IMR-90 (cell line): ENCODE measurements at regions not wholly inside any gene's neighbourhood (a gene's known extent, or its start where the extent isn't known, plus 50 kb on each side); places are given as distances from the start of the nearest gene placed in this dataset.

Source experiments
- ATAC-seq: fragments of 200-7000 bp; cut with Tn5 transposase; 2 replicates; pipeline ENCODE4 v1.9.1; 2020; ENCODE audit warnings: low read depth, mild to moderate bottlenecking, moderate library complexity
- BruUV-seq: library from RNA; stranded (reverse); fragments of 400-500 nt; replicated peaks from 2 replicates; lab custom pipeline; 2021; lab: Mats Ljungman, UMichigan
- CTCF ChIA-PET: fragments of 300-600 bp; formaldehyde crosslinking; extraction: SDS; loops from one replicate; lab custom pipeline; 2021; ENCODE audit warnings: antibody characterized with exemption; lab: Yijun Ruan, JAX
- POLR2A ChIA-PET: fragments of 300-600 bp; sonication (Branson Sonifier 250); formaldehyde crosslinking; loops from one replicate; lab custom pipeline; 2022; ENCODE audit warnings: antibody characterized with exemption; ENCODE audit not compliant: unreplicated experiment; lab: Charles Lee
- DNase-seq: peaks from one replicate; pipeline ENCODE4 v3.0.0; 2013
- H2AFZ ChIP-seq: replicated peaks from 2 replicates; pipeline ENCODE3; 2013; ENCODE audit warnings: low read length, mild to moderate bottlenecking; ENCODE audit not compliant: poor library complexity
- H2AK5ac ChIP-seq: 2 replicates; pipeline ENCODE4 v1.6.1; 2013; ENCODE audit warnings: low read depth, low read length, inconsistent platforms
- H2AK9ac ChIP-seq: replicated peaks from 2 replicates; pipeline ENCODE3; 2013; ENCODE audit warnings: mild to moderate bottlenecking, low read depth, low read length, moderate library complexity; ENCODE audit not compliant: poor library complexity
- H2BK120ac ChIP-seq: 2 replicates; pipeline ENCODE4 v1.6.1; 2013; ENCODE audit warnings: low read depth, low read length, inconsistent platforms
- H2BK15ac ChIP-seq: 3 replicates; pipeline ENCODE4 v1.6.1; 2013; ENCODE audit warnings: low read depth, low read length, inconsistent platforms
- H2BK20ac ChIP-seq: 2 replicates; pipeline ENCODE4 v1.6.1; 2013; ENCODE audit warnings: low read depth, mild to moderate bottlenecking, inconsistent platforms, low read length, moderate library complexity
- H2BK5ac ChIP-seq: 2 replicates; pipeline ENCODE4 v1.6.1; 2013; ENCODE audit warnings: mild to moderate bottlenecking, low read depth, low read length, inconsistent platforms; ENCODE audit not compliant: poor library complexity, severe bottlenecking
- H3K14ac ChIP-seq: replicated peaks from 2 replicates; pipeline ENCODE4 v1.6.1; 2013; ENCODE audit warnings: low read depth, low read length, inconsistent platforms
- H3K18ac ChIP-seq: 2 replicates; pipeline ENCODE4 v1.6.1; 2013; ENCODE audit warnings: low read depth, low read length, control low read depth
- H3K23ac ChIP-seq: 2 replicates; pipeline ENCODE4 v1.6.1; 2013; ENCODE audit warnings: low read depth, low read length, inconsistent platforms
- H3K27ac ChIP-seq: 2 replicates; pipeline ENCODE4 v1.5.1; 2013; ENCODE audit warnings: mild to moderate bottlenecking, control low read depth, low read length; ENCODE audit not compliant: insufficient read depth
- H3K27me3 ChIP-seq: 2 replicates; pipeline ENCODE4 v1.6.1; 2013; ENCODE audit warnings: low read length; ENCODE audit not compliant: control insufficient read depth, insufficient read depth
- H3K36me3 ChIP-seq: 2 replicates; pipeline ENCODE4 v1.6.1; 2013; ENCODE audit warnings: low read length, mixed read lengths; ENCODE audit not compliant: control insufficient read depth, insufficient read depth
- H3K4ac ChIP-seq: 2 replicates; pipeline ENCODE4 v1.6.1; 2013; ENCODE audit warnings: low read depth, low read length, inconsistent platforms
- H3K4me1 ChIP-seq: 2 replicates; pipeline ENCODE4 v1.6.1; 2013; ENCODE audit warnings: low read length, mixed read lengths; ENCODE audit not compliant: control insufficient read depth, insufficient read depth
- H3K4me2 ChIP-seq: 2 replicates; pipeline ENCODE4 v1.6.1; 2013; ENCODE audit warnings: low read depth, mild to moderate bottlenecking, control low read depth, low read length, moderate library complexity
- H3K4me3 ChIP-seq: 2 replicates; pipeline ENCODE4 v1.5.1; 2013; ENCODE audit warnings: low read depth, mild to moderate bottlenecking, control low read depth, low read length, moderate library complexity; ENCODE audit not compliant: insufficient read depth
- H3K56ac ChIP-seq: 2 replicates; pipeline ENCODE4 v1.6.1; 2013; ENCODE audit warnings: low read length, inconsistent platforms; ENCODE audit not compliant: insufficient read depth; ENCODE audit errors: extremely low read depth
- H3K79me1 ChIP-seq, 2 experiments: 2 replicates each; pipeline ENCODE4 v1.6.1; 2013; ENCODE audit warnings: low read length in 2 of 2, inconsistent platforms in 1 of 2, low read depth in 1 of 2
- H3K9ac ChIP-seq: 2 replicates; pipeline ENCODE4 v1.6.1; 2013; ENCODE audit warnings: low read depth, low read length, control low read depth
- H3K9me1 ChIP-seq: 2 replicates; pipeline ENCODE4 v1.6.1; 2013; ENCODE audit warnings: low read length, inconsistent platforms; ENCODE audit not compliant: insufficient read depth
- H3K9me3 ChIP-seq: 2 replicates; pipeline ENCODE4 v1.6.1; 2013; ENCODE audit warnings: low read length; ENCODE audit not compliant: control insufficient read depth, insufficient read depth
- H4K20me1 ChIP-seq: 2 replicates; pipeline ENCODE4 v1.6.1; 2013; ENCODE audit warnings: low read length, inconsistent platforms; ENCODE audit not compliant: insufficient read depth
- H4K5ac ChIP-seq: 2 replicates; pipeline ENCODE4 v1.6.1; 2013; ENCODE audit warnings: mild to moderate bottlenecking, low read depth, low read length, control low read depth
- H4K8ac ChIP-seq, 2 experiments: 2 replicates each; pipeline ENCODE4 v1.6.1; 2013; ENCODE audit warnings: low read depth in 2 of 2, low read length in 2 of 2, control low read depth in 1 of 2, inconsistent platforms in 1 of 2
- H4K91ac ChIP-seq: 2 replicates; pipeline ENCODE4 v1.6.1; 2013; ENCODE audit warnings: low read depth, low read length, inconsistent platforms; ENCODE audit not compliant: insufficient read depth
- BHLHE40 ChIP-seq: fragments of 150-350 bp; IDR thresholded peaks from 2 replicates; pipeline ENCODE4 v1.6.1; 2016; ENCODE audit warnings: mild to moderate bottlenecking, low read depth, low read length
- CEBPB ChIP-seq: IDR thresholded peaks from 2 replicates; pipeline ENCODE4 v1.6.1; 2012; ENCODE audit warnings: low read depth, low read length, improper control_type of control experiment
- CTCF ChIP-seq: conservative IDR thresholded peaks from 2 replicates; pipeline ENCODE4 v1.5.1; 2012; ENCODE audit warnings: mild to moderate bottlenecking, low read depth, low read length, improper control_type of control experiment
- ELK1 ChIP-seq: fragments of 150-350 bp; IDR thresholded peaks from 2 replicates; pipeline ENCODE4 v1.6.1; 2016; ENCODE audit warnings: low read depth, mild to moderate bottlenecking, low read length, moderate library complexity, borderline replicate concordance
- FOS ChIP-seq: fragments of 150-350 bp; IDR thresholded peaks from 2 replicates; pipeline ENCODE4 v1.6.1; 2016; ENCODE audit warnings: low read depth, low read length
- MAFK ChIP-seq: IDR thresholded peaks from 2 replicates; pipeline ENCODE4 v1.6.1; 2012; ENCODE audit warnings: low read depth, low read length, improper control_type of control experiment
- MAZ ChIP-seq: IDR thresholded peaks from 2 replicates; pipeline ENCODE4 v1.6.1; 2012; ENCODE audit warnings: low read depth, mild to moderate bottlenecking, low read length, improper control_type of control experiment, moderate library complexity, borderline replicate concordance
- MXI1 ChIP-seq: IDR thresholded peaks from 2 replicates; pipeline ENCODE4 v1.6.1; 2012; ENCODE audit warnings: low read depth, mild to moderate bottlenecking, low read length, moderate library complexity, borderline replicate concordance
- NFE2L2 ChIP-seq: fragments of 150-350 bp; IDR thresholded peaks from 2 replicates; pipeline ENCODE4 v1.6.1; 2016; ENCODE audit warnings: low read depth, mild to moderate bottlenecking, low read length
- RAD21 ChIP-seq: IDR thresholded peaks from 2 replicates; pipeline ENCODE4 v1.6.1; 2012; ENCODE audit warnings: low read length, improper control_type of control experiment
- RCOR1 ChIP-seq: IDR thresholded peaks from 2 replicates; pipeline ENCODE4 v1.6.1; 2012; ENCODE audit warnings: mild to moderate bottlenecking, low read length, improper control_type of control experiment; ENCODE audit not compliant: insufficient replicate concordance
- RFX5 ChIP-seq: IDR thresholded peaks from 2 replicates; pipeline ENCODE4 v1.8.0; 2012; ENCODE audit warnings: low read depth, mild to moderate bottlenecking, low read length, moderate library complexity
- SMC3 ChIP-seq: fragments of 150-350 bp; IDR thresholded peaks from 2 replicates; pipeline ENCODE4 v1.6.1; 2016; ENCODE audit warnings: low read depth, mild to moderate bottlenecking, antibody characterized with exemption, low read length, moderate library complexity
- USF2 ChIP-seq: fragments of 150-350 bp; IDR thresholded peaks from 2 replicates; pipeline ENCODE4 v1.6.1; 2017; ENCODE audit warnings: mild to moderate bottlenecking, antibody characterized with exemption, low read length, low read depth
- WGBS, 2 experiments: methylation state at CpG; one replicate each; pipeline versions ENCODE4 v1.1.5 to v1.1.7; 2013; ENCODE audit warnings: missing lambda C conversion rate in 2 of 2; ENCODE audit not compliant: insufficient read length in 1 of 2; ENCODE audit errors: extremely low coverage in 2 of 2; 5-methylcytosine and 5-hydroxymethylcytosine counted together
- dilution Hi-C: fragments of 300-500 bp; cut with HindIII; formaldehyde crosslinking; loops from one replicate; pipeline ENCODE4 v1.14.3; 2018; ENCODE audit warnings: low sequenced_read_pairs; ENCODE audit not compliant: unreplicated experiment
- in situ Hi-C: fragments of 300-500 bp; cut with MboI; formaldehyde crosslinking; loops from 3 replicates; pipeline ENCODE4 v1.14.3; 2019; ENCODE audit warnings: low sequenced_read_pairs, inconsistent platforms, mixed read lengths
- intact Hi-C: fragments of 100-400 bp; cut with micrococcal nuclease; formaldehyde crosslinking; loops from 2 replicates; pipeline ENCODE4 v1.10.0; 2022

- Histone ChIP-seq H3K4ac (no peak overlapping the region), H3K27me3 (no peaks in the 10 kb centered on the region), H3K14ac (no peak overlapping the region), H2BK120ac (no peak overlapping the region), H3K9me1 (no peaks in the 10 kb centered on the region), H2AFZ (no peak overlapping the region), H3K9me3 (peaks cover 6% of the 10 kb centered on the region), H3K36me3 (no peaks in the 10 kb centered on the region), H3K4me1 (no peaks in the 10 kb centered on the region), H2AK9ac (no peak overlapping the region), H3K4me2 (no peak overlapping the region), H3K27ac (no peak overlapping the region), H3K9ac (no peak overlapping the region), H3K4me3 (no peak overlapping the region), H2BK15ac (no peak overlapping the region), H2AK5ac (no peak overlapping the region), H4K91ac (no peak overlapping the region), H4K5ac (no peak overlapping the region), H2BK5ac (no peak overlapping the region), H3K18ac (no peak overlapping the region), H3K56ac (no peak overlapping the region), H3K23ac (no peak overlapping the region), H2BK20ac (no peak overlapping the region), H4K8ac (no peak overlapping the region), H3K79me1 (no peaks in the 10 kb centered on the region), H4K20me1 (no peaks in the 10 kb centered on the region)
- in situ Hi-C loops (no loop called here), dilution Hi-C loops (no loop called here), intact Hi-C loops (no loop called here)
- DNase-seq (no peak), ATAC-seq (no peak)
- POLR2A ChIA-PET: no interaction called here
- TF ChIP-seq MAFK (no peak), MXI1 (no peak), FOS (no peak), BHLHE40 (no peak), USF2 (no peak), CTCF (no peak), SMC3 (no peak), ELK1 (no peak), CEBPB (no peak), RFX5 (no peak), RAD21 (no peak), NFE2L2 (no peak), RCOR1 (no peak), MAZ (no peak)
- BruUV-seq: no TSS peak
- CTCF ChIA-PET: no interaction called here
- no CpG with 5 or more reads among the region's 2 CpGs for WGBS, 2 experiments
Measured at GRCh38 chr15:53843166-53843565, 83.7 kb upstream of the WDR72 start.
